ENCODE measurements at regions not wholly inside any gene's neighbourhood (a gene's known extent, or its start where the extent isn't known, plus 50 kb on each side); places are given as distances from the start of the nearest gene placed in this dataset.

- DNase-seq (ENCODE audit: low spot score) = no peak
Observed at GRCh38 chr10:129278686-129279085, 188.4 kb upstream of the MGMT start.

GRCh38 chr10:129279446-129280154 is 187.4 kb upstream of the MGMT start:
- no peak for DNase-seq (ENCODE audit: low spot score)

- DNase-seq (ENCODE audit: low spot score) = no peak
Observed at GRCh38 chr10:129280155-129280502, 186.9 kb upstream of the MGMT start.

GRCh38 chr10:129280908-129281586 is 186.0 kb upstream of the MGMT start:
- DNase-seq (ENCODE audit: low spot score) = no peak

GRCh38 chr10:129285459-129285858 is 181.6 kb upstream of the MGMT start:
- no peak for DNase-seq (ENCODE audit: low spot score)

GRCh38 chr10:129288999-129289584 is 177.9 kb upstream of the MGMT start:
- no peak for DNase-seq (ENCODE audit: low spot score)

- no peak for DNase-seq (ENCODE audit: low spot score)
Observed at GRCh38 chr10:129293991-129294700, 172.9 kb upstream of the MGMT start.

GRCh38 chr10:129294944-129295343 is 172.1 kb upstream of the MGMT start:
- DNase-seq (ENCODE audit: low spot score) = no peak

GRCh38 chr10:129305046-129305445 is 162.0 kb upstream of the MGMT start:
- no peak for DNase-seq (ENCODE audit: low spot score)

- no peak for DNase-seq (ENCODE audit: low spot score)
Observed at GRCh38 chr10:129307141-129307540, 159.9 kb upstream of the MGMT start.

GRCh38 chr10:129308953-129309564 is 158.0 kb upstream of the MGMT start:
- no peak for DNase-seq (ENCODE audit: low spot score)

- DNase-seq (ENCODE audit: low spot score) = no peak
Observed at GRCh38 chr10:129309565-129309964, 157.5 kb upstream of the MGMT start.

GRCh38 chr10:129310881-129311280 is 156.2 kb upstream of the MGMT start:
- no peak for DNase-seq (ENCODE audit: low spot score)

GRCh38 chr10:129319934-129320333 is 147.1 kb upstream of the MGMT start:
- DNase-seq (ENCODE audit: low spot score) = no peak

GRCh38 chr10:129320340-129320739 is 146.7 kb upstream of the MGMT start:
- no peak for DNase-seq (ENCODE audit: low spot score)

GRCh38 chr10:129321727-129322126 is 145.3 kb upstream of the MGMT start:
- no peak for DNase-seq (ENCODE audit: low spot score)

- no peak for DNase-seq (ENCODE audit: low spot score)
Observed at GRCh38 chr10:129322933-129323820, 143.9 kb upstream of the MGMT start.

- DNase-seq (ENCODE audit: low spot score) = no peak
Observed at GRCh38 chr10:129323879-129324278, 143.2 kb upstream of the MGMT start.

GRCh38 chr10:129325893-129326292 is 141.1 kb upstream of the MGMT start:
- DNase-seq (ENCODE audit: low spot score) = no peak

GRCh38 chr10:129328546-129328945 is 138.5 kb upstream of the MGMT start:
- DNase-seq (ENCODE audit: low spot score) = no peak

- DNase-seq (ENCODE audit: low spot score) = no peak
Observed at GRCh38 chr10:129329385-129330055, 137.5 kb upstream of the MGMT start.

All from hematopoietic multipotent progenitor cell treated with erythropoietin and hydrocortisone succinate and interleukin-3 and kit ligand, for 17 days (in vitro differentiated cells).